ENCODE measurements at regions not wholly inside any gene's neighbourhood (a gene's known extent, or its start where the extent isn't known, plus 50 kb on each side); places are given as distances from the start of the nearest gene placed in this dataset.

GRCh38 chr6:121748376-121748775 is 312.9 kb downstream of the GJA1 start:
- no peak for TF ChIP-seq ARHGAP35 (CRISPR knock-in tag; IDR thresholded peaks at IDR 0.05; ENCODE audit: borderline replicate concordance)
- TF ChIP-seq TSC22D2 (CRISPR knock-in tag; IDR thresholded peaks at IDR 0.05; ENCODE audit: borderline replicate concordance) = no peak
- TF ChIP-seq ZSCAN25 (CRISPR knock-in tag; IDR thresholded peaks at IDR 0.05) = no peak
- TF ChIP-seq KDM1A (CRISPR knock-in tag; IDR thresholded peaks at IDR 0.05) = no peak
- TF ChIP-seq GTF2F1 (IDR thresholded peaks at IDR 0.05; ENCODE audit: low read length) = no peak
- TF ChIP-seq CEBPG (CRISPR knock-in tag; IDR thresholded peaks at IDR 0.05) = no peak
- TF ChIP-seq HNRNPK (IDR thresholded peaks at IDR 0.05; ENCODE audit: low read depth, low read length, poor library complexity, severe bottlenecking) = no peak
- TF ChIP-seq ZFX (CRISPR knock-in tag; IDR thresholded peaks at IDR 0.05; ENCODE audit: low read depth) = no peak
- no peak for TF ChIP-seq ZSCAN31 (CRISPR knock-in tag; IDR thresholded peaks at IDR 0.05; ENCODE audit: low read depth)
- no peak for TF ChIP-seq ZXDC (CRISPR knock-in tag; IDR thresholded peaks at IDR 0.05)
